ENCODE measurements at regions not wholly inside any gene's neighbourhood (a gene's known extent, or its start where the extent isn't known, plus 50 kb on each side); places are given as distances from the start of the nearest gene placed in this dataset.

GRCh38 chr11:88036701-88037100, 138.5 kb downstream of the RAB38 start:
- no peak for TF ChIP-seq CTCF (IDR thresholded peaks at IDR 0.05 in 4 of 5, conservative IDR thresholded peaks at IDR 0.05 in 1 of 5)
- no peak for TF ChIP-seq POLR2A (IDR thresholded peaks at IDR 0.05)
